Karpas-422 (cell line): ENCODE measurements at regions not wholly inside any gene's neighbourhood (a gene's known extent, or its start where the extent isn't known, plus 50 kb on each side); places are given as distances from the start of the nearest gene placed in this dataset.

ENCODE experiments used
- DNase-seq: peaks from one replicate; pipeline ENCODE4 v3.0.0-alpha.2; 2015
- H2AFZ ChIP-seq: fragments of 200-600 bp; sonication (generic); 2 replicates; pipeline ENCODE4 v1.6.1; 2014; ENCODE audit warnings: antibody characterized with exemption, low read length, mixed read lengths
- H3K27ac ChIP-seq: fragments of 200-600 bp; sonication (generic); 2 replicates; pipeline ENCODE4 v1.5.1; 2014; ENCODE audit warnings: mild to moderate bottlenecking, low read length, moderate library complexity
- H3K27me3 ChIP-seq: fragments of 200-600 bp; sonication (generic); 2 replicates; pipeline ENCODE4 v1.6.1; 2014; ENCODE audit warnings: low read length, mixed read lengths
- H3K36me3 ChIP-seq: fragments of 200-600 bp; sonication (generic); 2 replicates; pipeline ENCODE4 v1.6.1; 2014; ENCODE audit warnings: low read length, mixed read lengths; ENCODE audit not compliant: insufficient read depth
- H3K4me1 ChIP-seq: fragments of 200-600 bp; sonication (generic); 2 replicates; pipeline ENCODE4 v1.6.1; 2014; ENCODE audit warnings: mild to moderate bottlenecking, low read length, mixed read lengths
- H3K4me2 ChIP-seq: fragments of 200-600 bp; sonication (generic); 2 replicates; pipeline ENCODE4 v1.6.1; 2014; ENCODE audit warnings: low read length, low read depth, mild to moderate bottlenecking; ENCODE audit not compliant: poor library complexity, severe bottlenecking
- H3K4me3 ChIP-seq: fragments of 200-600 bp; sonication (generic); 2 replicates; pipeline ENCODE4 v1.5.1; 2014; ENCODE audit warnings: mild to moderate bottlenecking, antibody characterized with exemption, low read length, mixed read lengths
- H3K79me2 ChIP-seq: fragments of 200-600 bp; sonication (generic); 2 replicates; pipeline ENCODE4 v1.6.1; 2014; ENCODE audit warnings: mild to moderate bottlenecking, low read length, mixed read lengths
- H3K9ac ChIP-seq: fragments of 200-600 bp; sonication (generic); 2 replicates; pipeline ENCODE4 v1.6.0; 2014; ENCODE audit warnings: low read length
- H3K9me2 ChIP-seq: fragments of 200-600 bp; sonication (generic), shearing (Covaris generic); replicated peaks from 2 replicates; pipeline ENCODE4 v1.6.0; 2014; ENCODE audit warnings: mild to moderate bottlenecking, low read length, moderate library complexity; ENCODE audit not compliant: insufficient read depth
- H3K9me3 ChIP-seq: fragments of 300-700, 200-600 bp; sonication (generic); 2 replicates; pipeline ENCODE4 v1.6.1; 2014; ENCODE audit warnings: low read length, mixed read lengths
- H4K20me1 ChIP-seq: fragments of 200-600 bp; sonication (generic); 2 replicates; pipeline ENCODE4 v1.6.1; 2014; ENCODE audit warnings: mild to moderate bottlenecking, antibody characterized with exemption, low read length, low read depth; ENCODE audit not compliant: insufficient read depth

GRCh38 chr6:1047981-1048541 is 263.8 kb upstream of the FOXQ1 start:
- H3K79me2 ChIP-seq: no peaks in the 10 kb centered on the region
- no peak overlapping the region for H2AFZ ChIP-seq
- H3K27me3 ChIP-seq: no peaks in the 10 kb centered on the region
- DNase-seq: no peak
- H3K27ac ChIP-seq: no peak overlapping the region
- no peaks in the 10 kb centered on the region for H3K9me3 ChIP-seq
- H3K9me2 ChIP-seq: no peaks in the 10 kb centered on the region
- H3K4me1 ChIP-seq: no peaks in the 10 kb centered on the region
- H4K20me1 ChIP-seq: no peaks in the 10 kb centered on the region
- H3K4me2 ChIP-seq: no peak overlapping the region
- H3K36me3 ChIP-seq: no peaks in the 10 kb centered on the region
- H3K9ac ChIP-seq: no peak overlapping the region
- no peak overlapping the region for H3K4me3 ChIP-seq

GRCh38 chr6:1045239-1045638 is 266.7 kb upstream of the FOXQ1 start:
- H3K4me2 ChIP-seq: no peak overlapping the region
- H3K27me3 ChIP-seq: no peaks in the 10 kb centered on the region
- no peak overlapping the region for H3K9ac ChIP-seq
- H3K27ac ChIP-seq: no peak overlapping the region
- no peaks in the 10 kb centered on the region for H3K4me1 ChIP-seq
- no peaks in the 10 kb centered on the region for H4K20me1 ChIP-seq
- H3K36me3 ChIP-seq: no peaks in the 10 kb centered on the region
- H2AFZ ChIP-seq: no peak overlapping the region
- H3K9me3 ChIP-seq: no peaks in the 10 kb centered on the region
- H3K4me3 ChIP-seq: no peak overlapping the region
- no peaks in the 10 kb centered on the region for H3K9me2 ChIP-seq
- H3K79me2 ChIP-seq: no peaks in the 10 kb centered on the region
- no peak for DNase-seq

- H3K4me2 ChIP-seq: no peak overlapping the region
These were observed 267.7 kb upstream of the FOXQ1 start for GRCh38 chr6:1044040-1044836.

GRCh38 chr6:1043458-1043836 is 268.5 kb upstream of the FOXQ1 start:
- no peaks in the 10 kb centered on the region for H4K20me1 ChIP-seq
- no peak overlapping the region for H3K27ac ChIP-seq
- H3K4me1 ChIP-seq: no peaks in the 10 kb centered on the region
- H3K27me3 ChIP-seq: no peaks in the 10 kb centered on the region
- no peak overlapping the region for H2AFZ ChIP-seq
- no peak overlapping the region for H3K9ac ChIP-seq
- no peaks in the 10 kb centered on the region for H3K9me3 ChIP-seq
- no peaks in the 10 kb centered on the region for H3K9me2 ChIP-seq
- H3K36me3 ChIP-seq: no peaks in the 10 kb centered on the region
- no peaks in the 10 kb centered on the region for H3K79me2 ChIP-seq
- DNase-seq: no peak
- H3K4me3 ChIP-seq: no peak overlapping the region
- no peak overlapping the region for H3K4me2 ChIP-seq

More at GRCh38 chr6:1044040-1044836, 267.7 kb upstream of the FOXQ1 start:
- Histone ChIP-seq H2AFZ (no peak overlapping the region), H3K4me1 (no peaks in the 10 kb centered on the region), H3K4me3 (no peak overlapping the region), H3K79me2 (no peaks in the 10 kb centered on the region), H3K27ac (no peak overlapping the region), H4K20me1 (no peaks in the 10 kb centered on the region), H3K27me3 (no peaks in the 10 kb centered on the region), H3K9me3 (no peaks in the 10 kb centered on the region), H3K9ac (no peak overlapping the region), H3K9me2 (no peaks in the 10 kb centered on the region), H3K36me3 (no peaks in the 10 kb centered on the region)
- no peak for DNase-seq

GRCh38 chr6:1042583-1043457 is 269.1 kb upstream of the FOXQ1 start:
- no peak overlapping the region for H3K27ac ChIP-seq
- DNase-seq: no peak
- no peaks in the 10 kb centered on the region for H3K9me3 ChIP-seq
- H3K4me2 ChIP-seq: no peak overlapping the region
- H3K27me3 ChIP-seq: no peaks in the 10 kb centered on the region
- no peaks in the 10 kb centered on the region for H3K79me2 ChIP-seq
- no peak overlapping the region for H3K4me3 ChIP-seq
- H3K4me1 ChIP-seq: no peaks in the 10 kb centered on the region
- H3K36me3 ChIP-seq: no peaks in the 10 kb centered on the region
- no peak overlapping the region for H3K9ac ChIP-seq
- no peak overlapping the region for H2AFZ ChIP-seq
- no peaks in the 10 kb centered on the region for H4K20me1 ChIP-seq
- H3K9me2 ChIP-seq: no peaks in the 10 kb centered on the region

GRCh38 chr6:1040393-1040792 is 271.5 kb upstream of the FOXQ1 start:
- Histone ChIP-seq H4K20me1 (no peaks in the 10 kb centered on the region), H3K9me3 (no peaks in the 10 kb centered on the region), H3K79me2 (no peaks in the 10 kb centered on the region), H3K4me2 (no peak overlapping the region), H3K36me3 (no peaks in the 10 kb centered on the region), H3K27ac (no peak overlapping the region), H3K9ac (no peak overlapping the region), H3K27me3 (no peaks in the 10 kb centered on the region), H3K9me2 (no peaks in the 10 kb centered on the region), H3K4me1 (no peaks in the 10 kb centered on the region), H3K4me3 (no peak overlapping the region), H2AFZ (no peak overlapping the region)
- no peak for DNase-seq

GRCh38 chr6:1039746-1040145 is 272.2 kb upstream of the FOXQ1 start:
- Histone ChIP-seq H3K9me2 (no peaks in the 10 kb centered on the region), H3K27me3 (no peaks in the 10 kb centered on the region), H4K20me1 (no peaks in the 10 kb centered on the region), H3K27ac (no peak overlapping the region), H3K9me3 (no peaks in the 10 kb centered on the region), H2AFZ (no peak overlapping the region), H3K4me1 (no peaks in the 10 kb centered on the region), H3K4me3 (no peak overlapping the region), H3K4me2 (no peak overlapping the region), H3K79me2 (no peaks in the 10 kb centered on the region), H3K9ac (no peak overlapping the region), H3K36me3 (no peaks in the 10 kb centered on the region)
- DNase-seq: no peak

- Histone ChIP-seq H3K9me2 (no peaks in the 10 kb centered on the region), H3K27ac (no peak overlapping the region), H3K36me3 (no peaks in the 10 kb centered on the region), H3K4me3 (no peak overlapping the region), H3K9me3 (no peaks in the 10 kb centered on the region), H3K4me1 (no peaks in the 10 kb centered on the region), H3K79me2 (no peaks in the 10 kb centered on the region), H4K20me1 (no peaks in the 10 kb centered on the region), H3K9ac (no peak overlapping the region), H3K4me2 (no peak overlapping the region), H2AFZ (no peak overlapping the region), H3K27me3 (no peaks in the 10 kb centered on the region)
- DNase-seq: no peak
These were observed 272.7 kb upstream of the FOXQ1 start for GRCh38 chr6:1039191-1039590.
